ENCODE measurements at regions not wholly inside any gene's neighbourhood (a gene's known extent, or its start where the extent isn't known, plus 50 kb on each side); places are given as distances from the start of the nearest gene placed in this dataset.

- DNase-seq (ENCODE audit: low read depth in 1 of 2, low spot score in 1 of 2) (no peak), FAIRE-seq (no peak), ATAC-seq (no peak)
- no peak for TF ChIP-seq BCL3 (IDR thresholded peaks at IDR 0.05)
- no peak for TF ChIP-seq KDM5A (IDR thresholded peaks at IDR 0.05)
- no peak for TF ChIP-seq CHD2 (IDR thresholded peaks at IDR 0.05; ENCODE audit: low read length, partially characterized antibody)
- no peak for TF ChIP-seq MAZ (IDR thresholded peaks at IDR 0.05; ENCODE audit: borderline replicate concordance, low read depth, low read length)
- Histone ChIP-seq H3K4me3 (no peak overlapping the region), H3K4me2 (no peak overlapping the region), H3K27ac (peak overlapping the region in 1 of 2 experiments; percentile 33; a peak in 2 of 6 replicates), H3K9me3 (no peaks in the 10 kb centered on the region), H3K4me1 (peaks cover 39% of the 10 kb centered on the region)
- ChIA-PET CTCF (no interaction called here), POLR2A (no interaction called here)
- WGBS (ENCODE audit: missing lambda C conversion rate): 70% methylated on average over 1 of the region's 1 CpG
Observed at GRCh38 chr10:59004392-59004791, 172.1 kb upstream of the PHYHIPL start.

GRCh38 chr10:59006511-59007306 is 169.7 kb upstream of the PHYHIPL start:
- WGBS (ENCODE audit: missing lambda C conversion rate): 28% methylated on average over 4 of the region's 4 CpGs
- peak overlapping the region; percentile 70 for H3K4me2 ChIP-seq
- TF ChIP-seq JUNB (IDR thresholded peaks at IDR 0.05) (0 out of 2 replicates have a peak, but pooled peaks have one; percentile 19), FOSL2 (IDR thresholded peaks at IDR 0.05) (peak; percentile 11; the same call in 1 of the 2 replicates), FOSL2 (CRISPR knock-in tag; IDR thresholded peaks at IDR 0.05) (peak; percentile 40), RARB (CRISPR knock-in tag; IDR thresholded peaks at IDR 0.05) (no peak), MAX (IDR thresholded peaks at IDR 0.05) (0 out of 2 replicates have a peak, but pooled peaks have one; percentile 27), USF2 (IDR thresholded peaks at IDR 0.05) (peak; percentile 63)
- POLR2A ChIA-PET: no interaction called here
- FAIRE-seq (peak; percentile 76), DNase-seq (ENCODE audit: low read depth in 1 of 2, low spot score in 1 of 2) (peak; percentile 63 to 64), ATAC-seq (peak; percentile 55 to 65; a peak in 4 of 6 replicates)
- peaks cover 46% of the 10 kb centered on the region for H3K4me1 ChIP-seq
- no peak overlapping the region for H3K4me3 ChIP-seq
- H3K9me3 ChIP-seq: no peaks in the 10 kb centered on the region
- CTCF ChIA-PET: interaction anchor here (1.1 to 1.2 kb wide), 2 partner anchors 19 to 55 kb away, joined by 4 read pairs; no protein-coding TSS in a partner anchor
- peak overlapping the region; percentile 51 to 68; a peak in 5 of 6 replicates for H3K27ac ChIP-seq

- ChIA-PET POLR2A (no interaction called here), CTCF (interaction anchor here (1.2 kb wide), 1 partner anchor 20 kb away, joined by 4 read pairs; no protein-coding TSS in a partner anchor)
- Histone ChIP-seq H3K27ac (peak overlapping the region; percentile 55 to 70; a peak in 5 of 6 replicates), H3K4me3 (no peak overlapping the region), H3K9me3 (no peaks in the 10 kb centered on the region), H3K4me2 (peak overlapping the region; percentile 70), H3K4me1 (peaks cover 46% of the 10 kb centered on the region)
- FAIRE-seq (peak; percentile 91), DNase-seq (ENCODE audit: low read depth in 1 of 2, low spot score in 1 of 2) (peak; percentile 26 to 47), ATAC-seq (peak; percentile 50 to 82; a peak in 4 of 6 replicates)
- 55% methylated on average over 3 of the region's 3 CpGs for WGBS (ENCODE audit: missing lambda C conversion rate)
- TF ChIP-seq RAD21 (conservative IDR thresholded peaks at IDR 0.05 in 1 of 2, IDR thresholded peaks at IDR 0.05 in 1 of 2) (peak; percentile 2 to 7; a peak in 2 of 5 replicates), EHF (CRISPR knock-in tag; IDR thresholded peaks at IDR 0.05) (no peak), FOSB (CRISPR knock-in tag; IDR thresholded peaks at IDR 0.05) (no peak), BCL3 (IDR thresholded peaks at IDR 0.05) (0 out of 3 replicates have a peak, but pooled peaks have one; percentile 57), CEBPB (IDR thresholded peaks at IDR 0.05) (peak; percentile 96 to 97), HES2 (IDR thresholded peaks at IDR 0.05) (peak; percentile 60), GATA3 (IDR thresholded peaks at IDR 0.05; ENCODE audit: borderline replicate concordance) (peak; percentile 53; the same call in 1 of the 2 replicates), FOSL2 (IDR thresholded peaks at IDR 0.05) (peak; percentile 58), FOSL2 (CRISPR knock-in tag; IDR thresholded peaks at IDR 0.05) (peak; percentile 79), MAFK (IDR thresholded peaks at IDR 0.05; ENCODE audit: partially characterized antibody) (peak; percentile 85), RCOR1 (IDR thresholded peaks at IDR 0.05; ENCODE audit: low read depth, low read length) (no peak), FOXS1 (CRISPR knock-in tag; IDR thresholded peaks at IDR 0.05) (no peak), EP300 (IDR thresholded peaks at IDR 0.05) (peak in 1 of 2 experiments; percentile 52; a peak in 1 of 5 replicates), REST (IDR thresholded peaks at IDR 0.05) (peak; percentile 45; the same call in 1 of the 2 replicates), ZSCAN20 (CRISPR knock-in tag; IDR thresholded peaks at IDR 0.05) (no peak), JUNB (IDR thresholded peaks at IDR 0.05) (peak; percentile 86), JUN (IDR thresholded peaks at IDR 0.05) (peak; percentile 48 to 71; a peak in 2 of 5 replicates)
Observed at GRCh38 chr10:59007307-59008025, 169.0 kb upstream of the PHYHIPL start.
